ENCODE measurements at regions not wholly inside any gene's neighbourhood (a gene's known extent, or its start where the extent isn't known, plus 50 kb on each side); places are given as distances from the start of the nearest gene placed in this dataset.

- no peak for TF ChIP-seq AR (CRISPR knock-in tag; IDR thresholded peaks at IDR 0.05)
- no peak for TF ChIP-seq AFF4 (CRISPR knock-in tag; IDR thresholded peaks at IDR 0.05; ENCODE audit: borderline replicate concordance)
- TF ChIP-seq NFATC4 (CRISPR knock-in tag; IDR thresholded peaks at IDR 0.05): no peak
- TF ChIP-seq ZNF263 (CRISPR knock-in tag; IDR thresholded peaks at IDR 0.05; ENCODE audit: low read depth): no peak
- no peak for TF ChIP-seq CREB1 (CRISPR knock-in tag; IDR thresholded peaks at IDR 0.05)
These were observed 1636.9 kb upstream of the SLC39A10 start (continued) for GRCh38 chr2:194020155-194020554.

- H3K4me3 Mint-ChIP-seq: no peak overlapping the region
- no peak for ATAC-seq
- DNase-seq (ENCODE audit: low spot score): no peak
- H3K9me3 Mint-ChIP-seq: peaks cover 30% of the 10 kb centered on the region
- peaks cover 5% of the 10 kb centered on the region for H3K36me3 Mint-ChIP-seq
- POLR2A ChIA-PET: no interaction called here
- CTCF ChIA-PET: no interaction called here
- no peak overlapping the region for H3K27ac Mint-ChIP-seq
- H3K4me1 Mint-ChIP-seq: peaks cover 7% of the 10 kb centered on the region; the same call in 1 of the 2 replicates
- no peaks in the 10 kb centered on the region for H3K27me3 Mint-ChIP-seq (ENCODE audit: low read depth)
- TF ChIP-seq CTCF (IDR thresholded peaks at IDR 0.05): no peak
- no peak for TF ChIP-seq ESRRA (CRISPR knock-in tag; IDR thresholded peaks at IDR 0.05; ENCODE audit: borderline replicate concordance)
- TF ChIP-seq ZNF263 (CRISPR knock-in tag; IDR thresholded peaks at IDR 0.05; ENCODE audit: low read depth): no peak
- TF ChIP-seq PRRX2 (CRISPR knock-in tag; IDR thresholded peaks at IDR 0.05): no peak
- no peak for TF ChIP-seq ZNF532 (CRISPR knock-in tag; IDR thresholded peaks at IDR 0.05; ENCODE audit: borderline replicate concordance)
- no peak for TF ChIP-seq E2F4 (CRISPR knock-in tag; IDR thresholded peaks at IDR 0.05; ENCODE audit: borderline replicate concordance, low read depth)
- TF ChIP-seq CBFB (CRISPR knock-in tag; IDR thresholded peaks at IDR 0.05; ENCODE audit: low read depth): no peak
- no peak for TF ChIP-seq ZNF219 (CRISPR knock-in tag; IDR thresholded peaks at IDR 0.05; ENCODE audit: borderline replicate concordance)
- TF ChIP-seq ELF4 (CRISPR knock-in tag; IDR thresholded peaks at IDR 0.05; ENCODE audit: low read depth): no peak
- no peak for TF ChIP-seq SP1 (CRISPR knock-in tag; conservative IDR thresholded peaks at IDR 0.05)
These were observed 1641.3 kb upstream of the SLC39A10 start for GRCh38 chr2:194015751-194016150.

Data from WTC11 (cell line).